Vagina (tissue), 2 donors: ENCODE measurements at regions not wholly inside any gene's neighbourhood (a gene's known extent, or its start where the extent isn't known, plus 50 kb on each side); places are given as distances from the start of the nearest gene placed in this dataset.

ENCODE experiments used
- POLR2A ChIP-seq, 2 donors: fragments of 450-650 bp; IDR thresholded peaks; one replicate each; pipeline ENCODE4 v1.6.1; 2017; ENCODE audit warnings: antibody characterized with exemption in 2 of 2, mild to moderate bottlenecking in 2 of 2, moderate library complexity in 2 of 2
- POLR2AphosphoS5 ChIP-seq, 2 donors: sonication (generic); formaldehyde crosslinking; IDR thresholded peaks; one replicate each; pipeline ENCODE4 v1.9.0; 2017; ENCODE audit warnings: antibody characterized with exemption in 2 of 2, mild to moderate bottlenecking in 2 of 2, low read depth in 1 of 2; ENCODE audit not compliant: insufficient read depth in 1 of 2
- TF ChIP-seq, protein P1 (sequence below), 3 experiments: fragments of 450-650 bp in 2 of 3; fragments of 200-600 bp in 1 of 3; sonication (generic) in 1 of 3; IDR thresholded peaks; one replicate each; pipeline ENCODE4 v1.5.1; 2017 to 2019; ENCODE audit warnings: antibody characterized with exemption in 3 of 3, mild to moderate bottlenecking in 2 of 3, moderate library complexity in 2 of 3

DNA sequence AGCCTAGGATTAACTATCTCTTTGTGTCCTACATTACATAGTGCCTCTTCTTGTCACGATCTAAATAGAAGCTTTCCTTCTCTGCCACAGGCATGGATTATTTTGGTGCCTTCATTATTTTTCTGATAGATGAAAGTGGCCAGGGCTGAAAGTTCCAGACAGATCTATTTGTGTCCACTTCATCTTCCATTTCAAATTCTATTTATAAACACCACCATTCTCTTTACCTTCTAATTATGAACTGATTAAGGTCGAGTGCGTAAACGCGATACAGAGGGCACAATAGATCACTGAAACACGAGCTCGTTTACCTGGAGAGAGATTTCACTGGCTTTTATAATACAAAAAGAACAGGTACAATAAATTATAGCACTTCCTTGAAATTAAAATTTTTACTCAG lies 105.0 kb downstream of the EDEM1 start:
- no peak for TF ChIP-seq POLR2AphosphoS5 (IDR thresholded peaks at IDR 0.05; ENCODE audit: insufficient read depth in 1 of 2, low read depth in 1 of 2)
- TF ChIP-seq POLR2A (IDR thresholded peaks at IDR 0.05) = no peak
- TF ChIP-seq, protein P1, sequence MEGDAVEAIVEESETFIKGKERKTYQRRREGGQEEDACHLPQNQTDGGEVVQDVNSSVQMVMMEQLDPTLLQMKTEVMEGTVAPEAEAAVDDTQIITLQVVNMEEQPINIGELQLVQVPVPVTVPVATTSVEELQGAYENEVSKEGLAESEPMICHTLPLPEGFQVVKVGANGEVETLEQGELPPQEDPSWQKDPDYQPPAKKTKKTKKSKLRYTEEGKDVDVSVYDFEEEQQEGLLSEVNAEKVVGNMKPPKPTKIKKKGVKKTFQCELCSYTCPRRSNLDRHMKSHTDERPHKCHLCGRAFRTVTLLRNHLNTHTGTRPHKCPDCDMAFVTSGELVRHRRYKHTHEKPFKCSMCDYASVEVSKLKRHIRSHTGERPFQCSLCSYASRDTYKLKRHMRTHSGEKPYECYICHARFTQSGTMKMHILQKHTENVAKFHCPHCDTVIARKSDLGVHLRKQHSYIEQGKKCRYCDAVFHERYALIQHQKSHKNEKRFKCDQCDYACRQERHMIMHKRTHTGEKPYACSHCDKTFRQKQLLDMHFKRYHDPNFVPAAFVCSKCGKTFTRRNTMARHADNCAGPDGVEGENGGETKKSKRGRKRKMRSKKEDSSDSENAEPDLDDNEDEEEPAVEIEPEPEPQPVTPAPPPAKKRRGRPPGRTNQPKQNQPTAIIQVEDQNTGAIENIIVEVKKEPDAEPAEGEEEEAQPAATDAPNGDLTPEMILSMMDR (IDR thresholded peaks at IDR 0.05) = no peak
